ENCODE measurements at regions not wholly inside any gene's neighbourhood (a gene's known extent, or its start where the extent isn't known, plus 50 kb on each side); places are given as distances from the start of the nearest gene placed in this dataset.

DNA sequence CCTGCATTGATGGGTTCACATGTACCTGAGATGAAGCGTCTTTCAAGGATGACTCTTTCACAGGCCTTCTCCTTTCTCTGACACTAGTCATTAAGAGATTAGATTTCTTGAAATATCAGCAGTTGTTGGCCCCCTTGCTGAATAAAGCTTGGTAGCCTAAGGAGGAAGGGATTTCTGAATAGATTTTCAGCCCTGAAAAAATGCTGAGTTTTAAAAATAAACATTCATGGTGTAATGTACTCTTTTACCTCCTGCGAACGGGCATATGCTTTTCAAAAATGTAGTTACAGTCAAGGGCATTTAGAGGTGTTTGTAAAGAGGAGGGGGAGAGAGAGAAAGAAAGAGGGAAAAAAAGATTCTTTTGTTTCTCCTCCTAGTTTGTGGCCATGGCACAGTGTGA lies 222.7 kb downstream of the SOX4 start:
- no peak overlapping the region for H3T11ph ChIP-seq (ENCODE audit: low read length)
- no peaks in the 10 kb centered on the region for H3K9me3 ChIP-seq (ENCODE audit: control insufficient read depth, low read depth, low read length)
- no peak overlapping the region for H2BK12ac ChIP-seq (ENCODE audit: insufficient read length, low read depth, low read length)
- H3K79me1 ChIP-seq (ENCODE audit: insufficient read depth, low read depth, low read length, poor library complexity, severe bottlenecking): peaks cover 11% of the 10 kb centered on the region
- DNase-seq: no peak
- no peak overlapping the region for H3K56ac ChIP-seq (ENCODE audit: insufficient read length, low read depth, low read length)
- no peak overlapping the region for H3K4me2 ChIP-seq (ENCODE audit: insufficient read depth, insufficient read length, low read length)
- H3K4me3 Mint-ChIP-seq: no peak overlapping the region
- H3K23ac ChIP-seq (ENCODE audit: insufficient read length, low read depth, low read length): no peak overlapping the region
- H3K9me3 Mint-ChIP-seq: no peaks in the 10 kb centered on the region
- no peak overlapping the region for H2BK20ac ChIP-seq (ENCODE audit: low read depth, low read length, poor library complexity, severe bottlenecking)
- no peak overlapping the region for H2BK5ac ChIP-seq (ENCODE audit: insufficient read length, low read length)
- H3K27me3 Mint-ChIP-seq (ENCODE audit: low read depth): no peaks in the 10 kb centered on the region
- TF ChIP-seq, protein P1, sequence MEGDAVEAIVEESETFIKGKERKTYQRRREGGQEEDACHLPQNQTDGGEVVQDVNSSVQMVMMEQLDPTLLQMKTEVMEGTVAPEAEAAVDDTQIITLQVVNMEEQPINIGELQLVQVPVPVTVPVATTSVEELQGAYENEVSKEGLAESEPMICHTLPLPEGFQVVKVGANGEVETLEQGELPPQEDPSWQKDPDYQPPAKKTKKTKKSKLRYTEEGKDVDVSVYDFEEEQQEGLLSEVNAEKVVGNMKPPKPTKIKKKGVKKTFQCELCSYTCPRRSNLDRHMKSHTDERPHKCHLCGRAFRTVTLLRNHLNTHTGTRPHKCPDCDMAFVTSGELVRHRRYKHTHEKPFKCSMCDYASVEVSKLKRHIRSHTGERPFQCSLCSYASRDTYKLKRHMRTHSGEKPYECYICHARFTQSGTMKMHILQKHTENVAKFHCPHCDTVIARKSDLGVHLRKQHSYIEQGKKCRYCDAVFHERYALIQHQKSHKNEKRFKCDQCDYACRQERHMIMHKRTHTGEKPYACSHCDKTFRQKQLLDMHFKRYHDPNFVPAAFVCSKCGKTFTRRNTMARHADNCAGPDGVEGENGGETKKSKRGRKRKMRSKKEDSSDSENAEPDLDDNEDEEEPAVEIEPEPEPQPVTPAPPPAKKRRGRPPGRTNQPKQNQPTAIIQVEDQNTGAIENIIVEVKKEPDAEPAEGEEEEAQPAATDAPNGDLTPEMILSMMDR (conservative IDR thresholded peaks at IDR 0.05): no peak
- H4K20me1 ChIP-seq (ENCODE audit: control insufficient read depth, insufficient read depth, insufficient read length): no peaks in the 10 kb centered on the region
- no peak overlapping the region for H3K18ac ChIP-seq (ENCODE audit: insufficient read length, low read depth, low read length)
- no peaks in the 10 kb centered on the region for H3K23me2 ChIP-seq (ENCODE audit: insufficient read length, low read depth, low read length, poor library complexity, severe bottlenecking)
- peaks cover 13 to 29% (median 14%) of the 10 kb centered on the region in 3 experiments; a peak in 6 of 7 replicates for H3K36me3 Mint-ChIP-seq (ENCODE audit: insufficient read depth in 1 of 3, low read depth in 3 of 3)
- no peaks in the 10 kb centered on the region; the same call in 1 of the 2 replicates for H3K4me1 ChIP-seq (ENCODE audit: insufficient read depth, low read length)
- H2BK15ac ChIP-seq (ENCODE audit: low read depth, low read length): no peak overlapping the region
- no peaks in the 10 kb centered on the region for H3K27me3 ChIP-seq (ENCODE audit: insufficient read depth, low read length)
- H3K27ac ChIP-seq (ENCODE audit: insufficient read length, low read depth, low read length): no peak overlapping the region
- H3K9ac ChIP-seq (ENCODE audit: extremely low read depth, insufficient read length, low read length): no peak overlapping the region
- H3K79me2 ChIP-seq (ENCODE audit: insufficient read depth, low read length): peaks cover 4% of the 10 kb centered on the region; the same call in 1 of the 2 replicates
- no peak overlapping the region for H4K91ac ChIP-seq (ENCODE audit: insufficient read length, low read depth, low read length)
- H3K4me1 Mint-ChIP-seq: peaks cover 5 to 8% of the 10 kb centered on the region in 2 experiments; a peak in 3 of 4 replicates
- H2AK5ac ChIP-seq (ENCODE audit: insufficient read length, low read length): no peak overlapping the region
- no CpG with 5 or more reads among the region's 3 CpGs for WGBS (ENCODE audit: extremely low coverage, insufficient read length, low lambda C conversion rate)
- no peak overlapping the region for H2BK120ac ChIP-seq (ENCODE audit: low read depth, low read length, poor library complexity, severe bottlenecking)
- no peak overlapping the region for H4K8ac ChIP-seq (replicated peaks; ENCODE audit: insufficient read length, low read depth, low read length)
- peak overlapping the region; percentile 3 to 53 (median 34); a peak in 1 of 7 replicates for H3K27ac Mint-ChIP-seq
- H3K14ac ChIP-seq (ENCODE audit: insufficient read depth, low read length): no peak overlapping the region
- H2AFZ ChIP-seq (ENCODE audit: low read length): no peak overlapping the region
- no peak overlapping the region for H3K4ac ChIP-seq (ENCODE audit: low read depth, low read length)
- H4K5ac ChIP-seq (ENCODE audit: insufficient read length, low read depth, low read length): no peak overlapping the region
